K562 (cell line): ENCODE measurements at regions not wholly inside any gene's neighbourhood (a gene's known extent, or its start where the extent isn't known, plus 50 kb on each side); places are given as distances from the start of the nearest gene placed in this dataset.

Experiments used
- BCL6 ChIP-seq: fragments of 250-450 bp; sonication (Bioruptor Pico); IDR thresholded peaks from 2 replicates; pipeline ENCODE4 v1.4.0; 2020
- CREB1 ChIP-seq, 2 experiments: sonication (generic) in 1 of 2; formaldehyde crosslinking in 1 of 2; IDR thresholded peaks; 2 replicates each; pipeline versions ENCODE4 v1.6.1 to v1.8.0; 2012 to 2022; ENCODE audit warnings: inconsistent platforms in 1 of 2, mild to moderate bottlenecking in 1 of 2, missing genetic modification reagents in 1 of 2, moderate library complexity in 1 of 2
- DIDO1 ChIP-seq: fragments of 450-650 bp; IDR thresholded peaks from 2 replicates; pipeline ENCODE4 v1.6.1; 2016; ENCODE audit warnings: low read depth, missing biosample characterization, missing genetic modification characterization
- FOXJ3 ChIP-seq: sonication (generic); formaldehyde crosslinking; IDR thresholded peaks from 2 replicates; pipeline ENCODE4 v1.4.0; 2020; ENCODE audit warnings: mild to moderate bottlenecking, missing genetic modification reagents
- FOXK1 ChIP-seq: sonication (generic); formaldehyde crosslinking; IDR thresholded peaks from 2 replicates; pipeline ENCODE4 v1.8.0; 2022; ENCODE audit warnings: missing genetic modification reagents, mild to moderate bottlenecking, borderline replicate concordance
- GTF2B ChIP-seq: IDR thresholded peaks from 2 replicates; pipeline ENCODE4 v1.6.1; 2011; ENCODE audit not compliant: insufficient read length; ENCODE audit errors: extremely low read depth
- IFI16 ChIP-seq: fragments of 250-450 bp; sonication (Bioruptor Pico); IDR thresholded peaks from 2 replicates; pipeline ENCODE4 v2.1.2; 2022; ENCODE audit warnings: mild to moderate bottlenecking, inconsistent platforms
- JUNB ChIP-seq: fragments of 450-650 bp; formaldehyde crosslinking; conservative IDR thresholded peaks from 2 replicates; pipeline ENCODE4 v1.4.0; 2020; ENCODE audit warnings: mild to moderate bottlenecking
- KAT8 ChIP-seq: fragments of 450-650 bp; IDR thresholded peaks from 2 replicates; pipeline ENCODE4 v1.6.1; 2016; ENCODE audit warnings: low read depth, mild to moderate bottlenecking
- MAFG ChIP-seq: fragments of 450-650 bp; conservative IDR thresholded peaks from 2 replicates; pipeline ENCODE4 v1.6.1; 2016; ENCODE audit warnings: missing genetic modification characterization, missing compliant biosample characterization
- MCM7 ChIP-seq, 2 experiments: fragments of 450-650 bp; IDR thresholded peaks; 2 replicates each; pipeline ENCODE4 v1.6.1; 2016 to 2018
- OTX1 ChIP-seq: fragments of 450-650 bp; formaldehyde crosslinking; IDR thresholded peaks from 2 replicates; pipeline ENCODE4 v1.4.0; 2022; ENCODE audit warnings: mild to moderate bottlenecking
- POLR2AphosphoS2 ChIP-seq: IDR thresholded peaks from 2 replicates; pipeline ENCODE4 v1.6.1; 2012; ENCODE audit warnings: low read length, improper control_type of control experiment
- RBM15 ChIP-seq: fragments of 200-400 bp; formaldehyde crosslinking; IDR thresholded peaks from 2 replicates; pipeline ENCODE4 v1.6.1; 2018; ENCODE audit warnings: mild to moderate bottlenecking, low read length, moderate library complexity; ENCODE audit not compliant: insufficient read depth
- RFX7 ChIP-seq: fragments of 250-450 bp; sonication (Bioruptor Pico); IDR thresholded peaks from 2 replicates; pipeline ENCODE4 v1.5.1; 2021; ENCODE audit warnings: mild to moderate bottlenecking
- SMARCC2 ChIP-seq: fragments of 450-650 bp; IDR thresholded peaks from 2 replicates; pipeline ENCODE4 v1.6.1; 2017; ENCODE audit warnings: antibody characterized with exemption, moderate library complexity, mild to moderate bottlenecking, low read depth
- SRF ChIP-seq, 2 experiments: fragments of 250-450, 450-650 bp in 1 of 2; sonication (Bioruptor Pico) in 1 of 2; sonication (generic) in 1 of 2; formaldehyde crosslinking; IDR thresholded peaks; 2 replicates each; pipeline versions ENCODE4 v1.5.0 to v1.5.1; 2020 to 2022; ENCODE audit warnings: mild to moderate bottlenecking in 1 of 2, missing genetic modification reagents in 1 of 2
- TAF9B ChIP-seq: fragments of 450-650 bp; IDR thresholded peaks from 2 replicates; pipeline ENCODE4 v1.6.1; 2018; ENCODE audit warnings: mild to moderate bottlenecking; ENCODE audit not compliant: partially characterized antibody
- TCF15 ChIP-seq: fragments of 250-450 bp; sonication (Bioruptor Pico); IDR thresholded peaks from 2 replicates; pipeline ENCODE4 v1.8.0; 2022; ENCODE audit warnings: moderate library complexity, mild to moderate bottlenecking, inconsistent platforms
- TCFL5 ChIP-seq: fragments of 250-450 bp; sonication (Bioruptor Pico); conservative IDR thresholded peaks from 2 replicates; pipeline ENCODE4 v1.6.1; 2021; ENCODE audit warnings: mild to moderate bottlenecking, moderate library complexity, matching md5 sums
- TEAD2 ChIP-seq: fragments of 450-650 bp; IDR thresholded peaks from 2 replicates; pipeline ENCODE4 v1.6.1; 2016; ENCODE audit warnings: missing genetic modification characterization, control low read depth, missing compliant biosample characterization
- TSHZ1 ChIP-seq: fragments of 250-450 bp; sonication (Bioruptor Pico); IDR thresholded peaks from 2 replicates; pipeline ENCODE4 v1.4.0; 2020; ENCODE audit warnings: mild to moderate bottlenecking, moderate library complexity
- YBX1 ChIP-seq: fragments of 450-650 bp; IDR thresholded peaks from 2 replicates; pipeline ENCODE4 v1.7.1; 2016; ENCODE audit warnings: mild to moderate bottlenecking
- ZNF23 ChIP-seq: fragments of 250-450 bp; sonication (Bioruptor Pico); IDR thresholded peaks from 2 replicates; pipeline ENCODE4 v1.4.0; 2020; ENCODE audit warnings: mild to moderate bottlenecking
- ZNF24 ChIP-seq: fragments of 450-650 bp; IDR thresholded peaks from 2 replicates; pipeline ENCODE4 v1.6.1; 2016
- ZNF274 ChIP-seq: IDR thresholded peaks from 2 replicates; pipeline ENCODE4 v1.6.1; 2011; ENCODE audit warnings: low read depth, mild to moderate bottlenecking, low read length, moderate library complexity, borderline replicate concordance
- ZNF282 ChIP-seq: sonication (generic); formaldehyde crosslinking; IDR thresholded peaks from 2 replicates; pipeline ENCODE4 v1.8.1; 2023; ENCODE audit warnings: missing genetic modification reagents
- ZNF444 ChIP-seq: fragments of 250-450 bp; sonication (Bioruptor Pico); IDR thresholded peaks from 2 replicates; pipeline ENCODE4 v1.4.0; 2020; ENCODE audit warnings: mild to moderate bottlenecking, moderate library complexity
- ZNF75A ChIP-seq: fragments of 450-650 bp; formaldehyde crosslinking; IDR thresholded peaks from 2 replicates; pipeline ENCODE4 v1.4.0; 2020; ENCODE audit warnings: mild to moderate bottlenecking

- TF ChIP-seq RBM15 (no peak), POLR2AphosphoS2 (no peak), TCFL5 (CRISPR knock-in tag) (no peak), ZNF75A (CRISPR knock-in tag) (no peak), TCF15 (CRISPR knock-in tag) (no peak), RFX7 (no peak), MAFG (tag) (peak; percentile 78), ZNF23 (no peak), ZNF444 (CRISPR knock-in tag) (no peak), ZNF282 (no peak), BCL6 (CRISPR knock-in tag) (no peak), CREB1 (IDR thresholded peaks at IDR 0.05) (no peak), CREB1 (CRISPR knock-in tag; IDR thresholded peaks at IDR 0.05) (no peak), GTF2B (no peak), DIDO1 (tag) (no peak), KAT8 (no peak), IFI16 (CRISPR knock-in tag) (no peak), FOXJ3 (CRISPR knock-in tag) (no peak), JUNB (CRISPR knock-in tag) (no peak), TEAD2 (tag) (no peak), YBX1 (no peak), TAF9B (no peak), ZNF24 (no peak), SRF (CRISPR knock-in tag; IDR thresholded peaks at IDR 0.05) (peak in 1 of 2 experiments; percentile 30; a peak in 1 of 4 replicates), SMARCC2 (peak; percentile 51; the same call in 1 of the 2 replicates), TSHZ1 (CRISPR knock-in tag) (no peak), OTX1 (no peak), ZNF274 (no peak), MCM7 (IDR thresholded peaks at IDR 0.05) (no peak), FOXK1 (CRISPR knock-in tag) (no peak)
Observed at GRCh38 chr2:157934684-157935377, 58.7 kb upstream of the ACVR1 start (continued).
